ENCODE measurements at regions not wholly inside any gene's neighbourhood (a gene's known extent, or its start where the extent isn't known, plus 50 kb on each side); places are given as distances from the start of the nearest gene placed in this dataset.

GRCh38 chr18:11308499-11308898, 159.1 kb upstream of the PIEZO2 start:
- DNase-seq = no peak

- DNase-seq = no peak
Measured at GRCh38 chr18:11307716-11308115, 158.3 kb upstream of the PIEZO2 start.

- DNase-seq = no peak
Measured at GRCh38 chr18:11305507-11305906, 156.1 kb upstream of the PIEZO2 start.

GRCh38 chr18:11304928-11305327, 155.6 kb upstream of the PIEZO2 start:
- no peak for DNase-seq

- DNase-seq = no peak
Measured at GRCh38 chr18:11296946-11297345, 147.6 kb upstream of the PIEZO2 start.

- DNase-seq = no peak
Measured at GRCh38 chr18:11293794-11294193, 144.4 kb upstream of the PIEZO2 start.

GRCh38 chr18:11290786-11291185, 141.4 kb upstream of the PIEZO2 start:
- no peak for DNase-seq

GRCh38 chr18:11289248-11289647, 139.9 kb upstream of the PIEZO2 start:
- DNase-seq = no peak

GRCh38 chr18:11288401-11288800, 139.0 kb upstream of the PIEZO2 start:
- no peak for DNase-seq

GRCh38 chr18:11286431-11286830, 137.1 kb upstream of the PIEZO2 start:
- DNase-seq = no peak

GRCh38 chr18:11284811-11285210, 135.4 kb upstream of the PIEZO2 start:
- DNase-seq = no peak

GRCh38 chr18:11284349-11284748, 135.0 kb upstream of the PIEZO2 start:
- DNase-seq = no peak

- no peak for DNase-seq
Measured at GRCh38 chr18:11283479-11284161, 134.3 kb upstream of the PIEZO2 start.

GRCh38 chr18:11279461-11279860, 130.1 kb upstream of the PIEZO2 start:
- DNase-seq = no peak

GRCh38 chr18:11276678-11277077, 127.3 kb upstream of the PIEZO2 start:
- no peak for DNase-seq

- DNase-seq = no peak
Measured at GRCh38 chr18:11274144-11274794, 124.9 kb upstream of the PIEZO2 start.

- DNase-seq = no peak
Measured at GRCh38 chr18:11272516-11272915, 123.1 kb upstream of the PIEZO2 start.

GRCh38 chr18:11271954-11272353, 122.6 kb upstream of the PIEZO2 start:
- DNase-seq = no peak

- no peak for DNase-seq
Measured at GRCh38 chr18:11269257-11269656, 119.9 kb upstream of the PIEZO2 start.

GRCh38 chr18:11268741-11269233, 119.4 kb upstream of the PIEZO2 start:
- no peak for DNase-seq

- no peak for DNase-seq
Measured at GRCh38 chr18:11268153-11268552, 118.8 kb upstream of the PIEZO2 start.

- no peak for DNase-seq
Measured at GRCh38 chr18:11266781-11267480, 117.6 kb upstream of the PIEZO2 start.

- DNase-seq = no peak
Measured at GRCh38 chr18:11261486-11261885, 112.1 kb upstream of the PIEZO2 start.

- DNase-seq = no peak
Measured at GRCh38 chr18:11260961-11261461, 111.6 kb upstream of the PIEZO2 start.

Data from CD4-positive, alpha-beta T cell treated with Interferon alpha-2 for 1 hour (primary cell).